Stimulated activated CD4-positive, alpha-beta T cell treated with anti-CD3 and anti-CD28 coated beads, TNF-alpha, amount 100 ng/mL, for 48 hours (primary cell): ENCODE measurements at regions not wholly inside any gene's neighbourhood (a gene's known extent, or its start where the extent isn't known, plus 50 kb on each side); places are given as distances from the start of the nearest gene placed in this dataset.

Source experiments
- DNase-seq, 3 donors: peaks; one replicate each; pipeline ENCODE4 v3.0.0-alpha.2; 2020; ENCODE audit warnings: low read depth in 3 of 3

GRCh38 chr4:74642006-74642405, 152.3 kb downstream of the BTC start:
- DNase-seq, result no peak

GRCh38 chr4:74649193-74649592, 145.1 kb downstream of the BTC start:
- DNase-seq, result no peak

- no peak for DNase-seq
Measured at GRCh38 chr4:74651198-74651597, 143.1 kb downstream of the BTC start.

- DNase-seq, result no peak
Measured at GRCh38 chr4:74653331-74654229, 140.7 kb downstream of the BTC start.

DNA sequence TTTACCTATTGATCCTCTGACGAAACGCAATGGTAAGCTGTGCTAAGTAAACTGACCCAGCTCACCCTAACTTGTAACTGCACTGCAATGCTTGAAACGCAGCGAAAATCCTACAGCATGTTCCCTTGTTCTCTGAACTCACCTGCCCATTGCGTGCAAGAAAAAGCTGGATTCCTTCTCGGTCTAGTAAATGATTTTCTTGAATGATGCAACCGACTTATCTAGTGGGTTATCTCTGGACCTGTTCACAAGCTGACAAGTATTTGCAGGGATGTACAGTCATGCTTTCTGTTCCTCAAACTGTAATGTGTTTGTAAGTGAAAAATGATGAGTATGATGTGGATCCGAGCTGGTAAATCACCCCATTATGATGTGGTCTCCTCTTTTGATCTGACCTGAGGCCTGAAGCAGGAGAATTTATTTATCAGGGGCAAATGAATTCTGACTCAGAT, 140.1 kb downstream of the BTC start:
- DNase-seq, result no peak

GRCh38 chr4:74656596-74656995, 137.7 kb downstream of the BTC start:
- DNase-seq, result no peak

DNA sequence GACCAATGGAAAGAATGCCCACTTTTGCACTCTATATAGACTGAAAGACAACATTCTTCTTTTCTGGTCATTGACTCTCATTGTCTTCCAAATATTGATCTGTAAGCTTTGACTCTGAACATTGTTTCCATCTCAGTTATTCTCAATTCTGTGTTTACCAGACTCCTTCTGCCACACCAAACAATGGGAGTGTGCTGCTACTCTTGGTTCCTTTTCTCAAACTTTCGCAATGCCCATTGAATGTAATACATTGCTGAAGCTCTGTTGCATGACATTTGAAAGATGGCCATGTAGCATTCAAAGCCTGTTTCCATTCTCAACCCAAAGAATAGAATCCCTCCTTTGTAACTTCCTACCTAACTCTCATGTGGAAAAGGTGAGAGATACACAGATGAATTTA, 136.2 kb downstream of the BTC start:
- DNase-seq, result no peak

GRCh38 chr4:74659576-74660411, 134.5 kb downstream of the BTC start:
- no peak for DNase-seq

GRCh38 chr4:74660866-74661265, 133.5 kb downstream of the BTC start:
- DNase-seq, result no peak

GRCh38 chr4:74661427-74662201, 132.7 kb downstream of the BTC start:
- DNase-seq, result no peak

DNA sequence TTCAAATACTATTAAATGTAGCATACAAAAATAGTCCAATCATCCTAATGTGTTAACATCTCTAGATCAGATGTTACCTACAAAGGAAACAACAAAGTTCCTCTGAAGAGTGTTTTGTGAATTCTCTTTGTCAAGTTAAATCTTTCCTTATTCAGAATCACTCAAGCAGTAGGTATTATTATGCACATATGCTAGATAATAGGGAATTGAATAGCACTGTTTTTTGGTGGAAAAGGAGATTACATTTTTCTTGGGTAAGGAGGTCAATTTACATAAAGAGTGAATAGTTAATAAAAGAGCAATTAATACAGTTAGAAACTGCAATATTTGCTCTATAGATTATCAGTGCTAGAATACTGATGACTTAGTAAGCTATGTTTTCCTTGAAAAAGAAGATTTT, 130.7 kb downstream of the BTC start:
- no peak for DNase-seq

- DNase-seq, result no peak
Measured at GRCh38 chr4:74665346-74665745, 129.0 kb downstream of the BTC start.

DNA sequence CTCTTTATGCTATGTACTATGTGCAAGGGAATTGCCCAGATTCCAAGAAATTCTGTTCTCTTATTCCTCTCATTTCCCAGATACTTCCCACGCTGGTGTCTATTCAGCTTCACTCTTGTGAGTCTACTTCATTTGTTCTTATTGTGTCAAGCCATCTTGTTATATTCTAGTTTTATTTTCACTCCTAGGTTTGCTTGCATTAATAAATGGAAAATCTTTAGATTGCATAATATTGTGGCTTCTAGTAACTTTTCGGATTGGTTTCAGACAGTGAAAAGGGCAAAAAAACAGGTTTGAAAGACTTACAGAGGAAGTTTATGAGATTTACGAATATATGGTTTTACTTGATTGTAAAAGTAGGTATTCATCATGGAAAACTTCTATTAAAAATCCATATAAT, 128.4 kb downstream of the BTC start:
- DNase-seq, result no peak

DNA sequence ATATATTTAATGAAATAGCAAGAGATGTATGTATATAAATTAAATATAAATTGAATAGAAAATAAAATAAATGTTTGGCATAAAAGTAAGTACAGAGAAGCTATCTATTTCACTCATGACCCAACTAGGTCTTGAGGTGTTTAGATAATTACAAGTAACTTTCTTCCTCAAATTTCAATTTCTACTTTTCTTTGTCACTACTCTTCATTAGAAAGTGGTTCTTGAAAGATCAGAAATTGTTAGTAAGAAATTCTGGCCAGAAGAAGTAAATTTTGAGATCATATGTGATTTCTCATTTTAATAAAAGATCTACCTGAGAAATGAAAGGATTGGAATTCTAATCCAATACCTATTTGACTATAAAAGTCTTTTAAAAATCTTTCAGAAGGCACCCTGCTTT, 126.9 kb downstream of the BTC start:
- no peak for DNase-seq

- DNase-seq, result no peak
Measured at GRCh38 chr4:74667944-74668343, 126.4 kb downstream of the BTC start.

- DNase-seq, result no peak
Measured at GRCh38 chr4:74669702-74670101, 124.6 kb downstream of the BTC start.

- DNase-seq, result no peak
Measured at GRCh38 chr4:74670583-74670982, 123.7 kb downstream of the BTC start.

DNA sequence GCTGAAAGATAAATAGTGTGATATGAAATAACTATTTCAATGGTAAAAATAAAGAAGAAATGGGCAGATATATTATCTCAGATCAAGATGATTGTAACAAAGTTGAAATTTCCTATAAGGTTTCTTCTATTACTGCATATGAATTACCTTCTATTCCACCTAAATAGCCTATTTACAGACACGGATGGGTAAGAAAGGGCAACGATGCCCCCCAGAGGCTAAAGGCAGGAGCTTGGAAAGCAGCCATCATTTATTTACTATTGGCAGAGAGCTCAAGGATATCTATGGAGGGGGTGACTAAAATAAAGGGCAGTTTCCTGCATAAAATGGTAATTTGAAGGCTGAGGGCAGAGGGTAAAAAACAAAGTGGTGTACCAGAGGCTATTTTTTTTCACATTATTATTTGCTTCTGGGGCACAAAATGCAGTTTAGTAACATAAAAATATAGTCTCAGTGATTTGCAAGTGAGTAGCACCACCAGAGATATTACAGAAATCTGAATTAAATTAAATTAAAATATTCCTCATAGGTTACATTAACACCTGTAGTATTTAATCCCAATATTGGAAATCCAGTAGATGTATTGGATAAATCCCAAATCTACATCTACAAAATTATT, 123.1 kb downstream of the BTC start:
- peak; percentile 3 to 30 (median 22) for DNase-seq

GRCh38 chr4:74674750-74675149, 119.6 kb downstream of the BTC start:
- no peak for DNase-seq

- DNase-seq, result no peak
Measured at GRCh38 chr4:74675673-74676279, 118.5 kb downstream of the BTC start.
